Activated CD4-positive, CD25-positive, alpha-beta regulatory T cell treated with anti-CD3 and anti-CD28 coated beads, Interleukin-2, amount 50 U/mL, for 16 hours (primary cell): ENCODE measurements at regions not wholly inside any gene's neighbourhood (a gene's known extent, or its start where the extent isn't known, plus 50 kb on each side); places are given as distances from the start of the nearest gene placed in this dataset.

Experiments
- DNase-seq: peaks from one replicate; pipeline ENCODE4 v3.0.0-alpha.2; 2020; ENCODE audit warnings: low read depth, low spot score

DNA sequence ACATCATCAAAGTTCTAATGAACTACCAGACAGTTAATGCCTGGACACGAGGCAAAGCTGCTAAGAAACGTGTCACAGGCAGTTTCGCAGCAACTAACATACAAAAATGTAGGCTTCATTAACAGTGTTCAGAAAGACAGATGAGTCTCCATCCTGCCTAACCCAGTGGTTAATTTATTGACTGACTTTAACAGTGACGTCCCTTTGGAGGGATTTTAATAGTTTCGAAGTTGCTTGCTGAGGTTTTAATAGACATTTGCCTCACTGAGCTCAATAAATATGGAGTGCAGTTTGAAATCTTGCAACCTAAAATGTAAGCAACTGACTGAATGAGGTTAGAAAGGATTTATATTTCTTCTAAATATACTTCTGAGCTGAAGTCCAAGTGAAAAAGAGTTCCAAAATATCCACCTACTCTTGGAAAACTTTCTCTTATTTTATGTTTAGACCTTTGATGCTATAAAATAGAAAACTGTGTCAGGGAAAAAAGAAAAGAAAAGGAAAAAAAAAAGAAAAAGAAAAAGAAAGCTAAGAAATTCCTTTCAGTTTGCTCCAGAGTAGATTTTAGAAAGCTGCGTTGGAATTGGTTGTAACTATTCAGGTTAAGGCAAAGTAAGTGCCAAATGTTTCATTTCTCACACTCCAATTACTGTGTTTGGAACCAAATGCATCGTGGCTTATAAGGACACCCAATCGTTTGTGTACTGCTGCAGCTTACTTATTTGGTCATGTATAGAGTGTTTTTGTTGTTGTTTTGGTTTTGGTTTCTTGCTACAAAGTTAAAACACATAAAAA lies 2016.6 kb downstream of the MAT2B start:
- no peak for DNase-seq

DNA sequence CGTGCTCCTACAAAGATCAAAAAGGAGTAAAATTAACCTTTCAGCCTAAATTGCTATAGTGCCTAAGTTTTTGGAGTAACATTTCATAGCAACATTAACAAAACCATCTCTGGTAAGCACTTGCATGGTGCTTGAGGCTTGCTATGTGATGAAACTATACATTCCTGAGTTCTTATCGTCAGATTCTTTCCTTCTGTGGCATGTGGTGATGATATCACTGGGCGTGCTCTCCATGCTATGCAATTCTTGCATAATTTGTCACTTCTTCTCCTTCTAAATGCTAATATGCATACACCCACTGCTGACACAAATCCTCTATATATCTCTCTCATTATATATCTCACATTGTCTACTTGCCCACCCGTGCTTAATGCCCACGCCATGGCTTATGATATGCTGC lies 2019.9 kb downstream of the MAT2B start:
- no peak for DNase-seq

DNA sequence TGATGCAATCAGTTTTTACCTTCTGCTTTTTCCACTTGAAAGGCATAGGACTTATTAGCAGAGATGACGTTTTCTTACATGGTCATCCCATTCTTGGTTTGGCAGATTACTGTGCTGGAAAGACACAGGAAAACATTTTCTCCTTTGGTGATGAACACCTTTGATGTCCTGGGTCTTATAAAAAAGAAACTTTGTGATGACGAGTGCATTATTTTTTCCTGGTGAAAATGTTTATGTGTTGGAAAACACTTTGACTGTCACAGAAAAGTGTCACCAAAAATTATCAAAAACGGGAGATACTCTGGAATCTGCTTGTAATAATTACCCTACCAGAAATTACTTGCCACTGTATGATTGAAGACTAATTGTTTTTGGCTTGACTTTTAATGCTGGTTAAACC lies 2020.9 kb downstream of the MAT2B start:
- no peak for DNase-seq

DNA sequence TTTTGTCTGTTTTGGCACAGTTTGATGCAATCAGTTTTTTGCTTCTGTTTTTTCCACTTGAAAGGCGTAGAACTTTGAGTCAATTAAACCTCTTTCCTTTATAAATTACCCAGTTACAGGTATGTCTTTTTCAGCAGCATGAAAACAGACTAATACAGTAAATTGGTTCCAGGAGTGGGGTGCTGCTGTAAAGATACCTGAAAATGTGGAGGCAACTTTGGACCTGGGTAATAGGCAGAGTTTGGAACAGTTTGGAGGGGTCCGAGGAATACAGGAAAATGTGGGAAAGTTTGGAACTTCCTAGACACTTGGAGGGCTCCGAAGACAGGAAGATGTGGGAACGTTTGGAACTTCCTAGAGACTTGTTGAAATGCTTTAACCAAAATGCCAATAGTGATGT lies 2022.2 kb downstream of the MAT2B start:
- DNase-seq = no peak

DNA sequence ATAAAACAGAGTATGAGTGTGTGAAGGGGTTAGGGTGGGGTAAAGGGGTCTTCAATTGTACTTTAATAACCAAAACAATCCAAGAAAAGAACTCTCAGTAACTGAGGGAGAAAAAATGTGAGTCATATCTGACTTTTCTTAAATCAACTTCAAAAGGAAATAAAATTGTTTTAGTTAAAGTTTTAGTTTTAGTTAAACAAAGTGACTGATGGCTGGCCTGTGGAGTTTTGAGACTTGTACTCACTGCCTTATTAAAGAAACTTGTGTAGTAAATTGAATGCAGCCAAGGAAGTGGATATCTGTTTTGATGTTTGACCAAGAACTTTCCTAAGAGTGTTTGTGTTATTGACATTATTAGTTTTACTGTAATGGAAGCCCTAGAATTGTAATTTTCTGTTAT lies 2032.6 kb downstream of the MAT2B start:
- no peak for DNase-seq

DNA sequence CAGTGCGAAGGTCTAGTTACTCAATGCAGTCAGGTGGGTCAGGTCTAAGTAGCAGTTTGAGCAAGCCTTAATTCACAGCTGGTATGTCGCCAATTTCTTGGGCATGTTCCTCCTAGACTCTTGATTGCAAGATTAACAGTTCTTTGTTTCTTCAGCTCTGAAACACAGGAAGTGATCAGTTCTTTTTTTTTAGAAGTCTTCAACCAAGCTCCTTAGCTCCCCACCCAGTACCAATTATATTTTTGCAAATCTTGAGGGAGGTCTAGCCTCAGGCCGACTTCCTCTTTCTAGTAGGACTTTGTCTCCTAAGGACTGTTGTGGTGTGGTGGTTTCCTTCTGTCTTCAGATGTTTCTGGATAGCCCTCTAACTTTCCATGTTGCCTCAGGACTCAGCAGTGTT lies 2054.2 kb downstream of the MAT2B start:
- DNase-seq = no peak

DNA sequence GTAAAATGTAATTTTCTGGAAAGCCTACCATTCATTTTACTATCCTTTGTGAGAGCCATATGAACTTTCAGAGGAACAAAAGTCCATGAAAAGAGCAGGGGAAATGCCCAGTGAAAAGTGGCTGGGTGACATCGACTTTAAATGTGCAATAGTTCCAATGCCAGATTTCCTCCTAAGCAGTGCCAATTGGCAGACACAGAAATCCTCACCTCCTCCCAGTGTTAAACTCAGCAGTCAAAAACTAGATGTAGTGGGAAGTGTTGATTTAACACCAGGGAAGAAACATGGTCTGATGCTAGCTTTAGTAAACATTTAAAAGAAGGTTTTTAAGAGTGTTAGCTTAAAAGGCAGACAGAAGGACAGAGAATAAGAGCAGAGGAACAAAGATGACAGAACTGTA lies 2055.2 kb downstream of the MAT2B start:
- DNase-seq = no peak

DNA sequence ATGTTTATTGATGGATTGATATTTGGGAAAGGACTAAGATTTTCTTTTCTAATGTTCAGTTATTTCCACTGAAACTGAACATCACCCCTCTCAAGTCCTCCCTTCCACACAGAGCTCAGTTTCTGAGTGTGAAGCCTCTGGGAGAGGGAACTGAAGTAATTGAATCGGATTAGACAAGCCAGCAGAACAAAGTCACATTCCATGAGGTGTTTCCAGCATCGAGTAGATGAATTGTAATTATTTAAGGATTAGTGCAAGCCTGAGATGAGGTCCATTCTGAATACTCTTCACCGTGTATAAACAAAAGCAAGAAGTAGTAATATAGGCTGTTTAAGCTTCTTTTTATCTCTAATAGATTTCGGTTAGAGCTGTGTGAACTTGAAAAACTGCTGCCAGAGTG lies 2060.5 kb downstream of the MAT2B start:
- no peak for DNase-seq

DNA sequence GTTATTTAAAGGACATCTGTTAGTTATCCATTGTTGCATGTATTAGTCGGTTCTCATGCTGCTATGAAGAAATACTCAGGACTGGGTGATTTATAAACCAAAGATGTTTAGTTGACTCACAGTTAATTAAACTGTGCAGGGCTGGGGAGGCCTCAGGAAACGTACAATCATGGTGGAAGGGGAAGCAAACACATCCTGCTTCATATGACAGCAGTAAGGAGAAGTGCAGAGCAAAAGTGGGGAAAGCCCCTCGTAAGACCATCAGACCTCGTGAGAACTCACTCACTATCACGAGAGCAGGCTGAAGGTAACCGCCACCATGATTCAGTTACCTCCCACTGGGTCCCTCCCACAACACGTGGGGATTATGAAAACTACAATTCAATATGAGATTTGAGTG lies 2064.1 kb downstream of the MAT2B start:
- DNase-seq = no peak

DNA sequence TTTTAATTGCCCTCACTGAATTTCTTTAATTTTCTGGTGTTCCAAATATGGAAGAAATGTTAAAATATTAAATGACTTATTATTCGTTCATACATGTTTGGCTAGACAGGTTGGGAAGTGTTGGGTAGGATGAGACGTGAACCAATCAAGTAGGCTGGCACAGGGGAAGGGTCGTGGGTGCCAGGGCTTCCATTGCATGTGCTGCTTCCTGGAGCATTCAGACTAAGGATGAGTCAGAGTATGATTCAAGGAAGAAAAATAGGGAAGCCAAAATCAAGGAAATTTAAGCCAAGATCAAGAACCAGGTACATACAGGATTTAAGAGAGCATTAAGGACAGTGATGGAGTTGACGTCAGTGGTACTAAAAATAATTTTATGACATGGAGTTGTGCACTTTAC lies 2068.0 kb downstream of the MAT2B start:
- DNase-seq = no peak

DNA sequence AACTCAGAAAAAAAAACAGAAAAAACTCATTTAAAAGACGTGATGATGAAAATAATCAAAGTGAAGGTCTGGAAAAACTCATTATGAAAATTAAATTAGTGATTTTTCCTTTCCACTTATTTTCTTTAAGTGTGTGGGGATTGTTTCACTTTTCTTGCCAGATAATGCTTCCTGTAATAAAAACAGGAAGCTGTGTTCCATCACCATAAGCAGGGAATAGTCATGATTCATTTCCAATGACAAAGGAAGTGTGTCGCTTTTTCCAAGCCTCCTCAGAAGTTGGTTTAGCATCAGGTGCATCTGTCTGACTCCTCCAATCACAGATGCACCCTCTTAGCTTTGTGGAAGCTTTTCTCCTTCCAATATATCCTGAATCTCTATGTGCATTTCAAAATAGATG lies 2068.7 kb downstream of the MAT2B start:
- DNase-seq = no peak

DNA sequence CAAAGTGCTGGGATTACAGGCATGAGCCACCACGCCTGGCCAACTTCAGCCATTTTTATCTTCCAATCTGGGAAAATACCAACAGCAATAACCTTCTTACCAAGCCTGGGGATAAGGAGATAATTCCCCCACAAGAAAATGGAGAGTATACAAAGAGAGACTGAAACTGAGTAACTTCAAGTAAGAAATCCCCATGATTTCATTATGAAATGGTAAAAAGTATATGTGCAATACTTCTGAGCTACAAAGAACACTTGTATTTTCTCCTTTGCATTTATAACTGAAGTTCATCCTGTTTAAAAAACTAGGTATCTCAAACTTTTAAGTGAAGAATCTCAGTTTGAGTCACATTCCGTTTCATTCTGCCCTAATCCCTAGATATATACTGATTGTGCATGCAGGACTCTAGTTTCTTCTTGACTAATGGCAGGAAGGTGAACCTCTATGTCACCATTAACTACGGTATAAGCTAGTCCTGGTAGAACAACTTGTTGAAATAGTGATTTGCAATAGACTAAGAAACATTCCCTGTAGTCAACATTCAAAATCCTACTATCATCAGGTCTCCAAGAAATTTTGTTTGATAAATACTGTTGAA lies 2071.4 kb downstream of the MAT2B start:
- DNase-seq = no peak

DNA sequence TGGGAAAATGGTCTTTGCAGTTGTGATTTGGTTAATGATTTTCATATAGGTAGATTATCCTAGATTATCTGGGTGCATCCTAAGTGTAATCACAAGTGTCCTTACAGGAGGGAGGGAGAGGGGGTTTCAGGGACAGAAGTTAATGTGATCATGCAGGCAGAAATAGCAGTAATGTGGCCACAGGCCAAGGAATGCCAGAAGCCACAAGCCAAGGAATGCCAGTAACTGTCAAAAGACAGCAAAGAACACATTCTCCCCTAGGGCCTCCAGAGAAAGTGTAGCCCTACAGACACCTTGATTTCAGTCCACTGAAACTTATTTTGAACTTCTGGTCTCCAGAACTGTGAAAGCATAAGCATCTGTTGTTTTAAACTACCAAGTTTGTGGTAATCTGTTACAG lies 2074.5 kb downstream of the MAT2B start:
- no peak for DNase-seq

DNA sequence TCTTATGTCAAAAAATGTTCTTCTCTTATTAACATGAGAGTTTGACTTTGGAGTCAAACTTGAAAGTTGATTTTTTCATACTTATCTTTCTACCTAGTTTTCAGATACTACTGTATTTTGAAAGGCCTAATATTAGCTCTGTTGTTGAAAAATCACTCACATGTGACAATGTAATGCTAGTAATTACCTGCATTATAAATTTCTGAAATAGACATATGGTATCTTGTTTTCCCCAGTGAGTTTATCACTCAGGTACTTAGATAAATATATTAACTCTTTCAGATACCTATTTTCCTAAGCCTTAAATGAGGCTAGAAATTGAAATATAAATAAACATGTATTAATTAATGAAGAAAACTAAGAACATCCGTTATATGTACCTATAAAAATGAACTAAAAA lies 2089.3 kb downstream of the MAT2B start:
- DNase-seq = no peak

DNA sequence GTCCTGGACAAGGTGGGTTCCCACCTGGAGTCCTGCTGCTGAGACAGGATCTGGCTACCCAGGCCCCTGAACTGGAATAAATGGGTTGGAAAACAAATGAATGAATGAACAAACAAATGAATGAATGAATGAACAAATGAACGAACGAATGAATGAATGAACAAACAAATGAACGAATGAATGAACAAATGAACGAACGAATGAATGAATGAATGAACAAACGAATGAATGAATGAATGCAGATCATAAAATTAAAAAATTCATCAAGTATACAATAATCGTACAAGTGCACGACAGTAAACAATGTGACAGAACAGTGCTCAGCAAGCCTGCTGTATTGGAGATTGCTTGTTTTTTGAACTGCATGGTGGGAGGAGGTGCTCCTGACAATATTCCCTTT lies 2097.1 kb downstream of the MAT2B start:
- DNase-seq = no peak

DNA sequence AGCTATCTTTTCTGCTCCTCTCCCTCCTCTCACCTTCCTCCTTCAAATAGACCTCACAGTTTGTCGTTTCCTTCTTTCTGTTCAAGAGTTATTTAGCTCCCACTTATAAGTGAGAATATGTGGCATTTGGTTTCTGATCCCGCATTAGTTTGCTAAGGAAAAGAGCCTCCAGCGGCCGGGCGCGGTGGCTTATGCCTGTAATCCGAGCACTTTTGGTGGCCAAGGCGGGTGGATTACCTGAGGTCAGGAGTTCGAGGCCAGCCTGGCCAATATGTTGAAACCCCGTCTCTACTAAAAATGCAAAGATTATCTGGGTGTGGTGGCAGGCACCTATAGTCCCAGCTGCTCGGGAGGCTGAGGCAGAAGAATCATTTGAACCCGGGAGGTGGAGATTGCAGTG lies 2101.6 kb downstream of the MAT2B start:
- DNase-seq = no peak

DNA sequence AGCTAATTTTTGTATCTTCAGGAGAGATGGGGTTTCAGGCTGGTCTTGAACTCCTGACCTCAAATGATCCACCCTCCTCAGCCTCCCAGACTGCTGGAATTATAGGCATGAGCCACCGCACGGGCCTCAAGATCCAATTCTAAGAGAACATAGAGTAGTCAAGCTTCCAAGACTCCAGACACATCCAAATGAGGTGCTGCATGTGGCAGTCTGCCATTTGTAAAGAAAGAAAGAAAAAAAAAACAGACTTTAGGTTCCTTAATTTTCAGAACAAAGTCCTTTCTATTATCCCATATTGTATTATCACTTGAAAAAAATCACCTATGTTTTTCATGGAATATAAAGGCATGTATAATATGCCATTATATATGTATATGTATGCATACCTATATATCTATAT lies 2104.5 kb downstream of the MAT2B start:
- no peak for DNase-seq

DNA sequence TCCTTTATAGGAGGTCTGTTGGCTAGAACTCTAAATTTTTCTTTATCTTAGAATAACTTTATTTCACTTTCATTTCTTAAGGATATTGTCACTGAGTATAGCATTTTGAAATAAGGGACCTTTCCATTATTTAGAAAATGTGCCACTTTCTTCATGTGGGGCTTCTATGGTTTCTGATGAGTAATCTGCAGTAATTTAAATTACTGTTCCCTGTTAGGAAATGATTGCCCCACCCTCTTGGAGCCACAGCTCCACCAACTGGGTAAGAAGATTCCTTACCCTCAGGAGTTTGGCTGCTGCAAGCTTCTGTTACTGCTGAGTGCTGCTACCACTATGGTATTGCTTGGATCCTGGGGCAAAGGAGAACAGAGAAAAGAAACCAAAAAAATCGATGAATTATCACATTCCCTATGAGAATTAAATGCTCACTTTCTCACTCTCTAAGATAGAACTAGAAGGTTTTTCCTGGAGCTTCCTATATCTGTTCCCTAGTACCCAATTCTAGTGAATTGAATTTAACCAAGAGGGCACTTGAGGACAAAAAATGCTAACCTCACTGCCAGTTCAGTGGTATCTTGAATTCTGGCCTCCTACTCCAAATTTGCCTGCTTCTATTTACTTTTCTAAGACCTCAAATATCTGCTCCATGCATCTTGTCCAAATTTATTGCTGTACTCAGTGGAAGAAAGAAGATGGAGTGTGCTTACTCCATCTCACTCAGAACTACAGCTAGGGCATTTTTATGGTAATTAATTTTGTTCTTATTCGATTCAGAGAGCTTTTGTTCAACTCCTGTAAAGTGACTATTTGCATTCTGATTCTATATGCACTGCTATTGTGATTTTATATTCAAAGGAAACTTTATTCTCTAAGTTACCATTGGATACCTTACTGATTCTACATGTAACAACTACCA lies 2111.3 kb downstream of the MAT2B start:
- no peak for DNase-seq

DNA sequence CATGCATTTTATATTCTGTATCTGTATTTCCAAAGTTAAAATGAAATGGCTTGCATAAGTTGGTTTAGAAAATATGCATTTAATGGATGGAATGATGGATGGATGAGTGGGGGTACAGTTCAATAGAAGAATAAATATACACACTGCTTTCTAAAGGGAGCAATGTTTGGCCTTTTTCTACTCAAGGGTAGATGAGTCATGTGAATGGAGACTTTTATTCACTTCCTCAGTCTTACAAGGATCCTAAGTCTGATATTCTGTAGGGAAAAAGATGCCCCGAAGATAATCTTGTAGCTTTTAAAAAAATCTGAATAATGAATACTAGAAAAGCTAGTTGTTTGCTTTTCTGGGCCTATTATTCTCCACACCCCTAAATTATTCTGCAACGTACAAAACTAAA lies 2112.1 kb downstream of the MAT2B start:
- no peak for DNase-seq

DNA sequence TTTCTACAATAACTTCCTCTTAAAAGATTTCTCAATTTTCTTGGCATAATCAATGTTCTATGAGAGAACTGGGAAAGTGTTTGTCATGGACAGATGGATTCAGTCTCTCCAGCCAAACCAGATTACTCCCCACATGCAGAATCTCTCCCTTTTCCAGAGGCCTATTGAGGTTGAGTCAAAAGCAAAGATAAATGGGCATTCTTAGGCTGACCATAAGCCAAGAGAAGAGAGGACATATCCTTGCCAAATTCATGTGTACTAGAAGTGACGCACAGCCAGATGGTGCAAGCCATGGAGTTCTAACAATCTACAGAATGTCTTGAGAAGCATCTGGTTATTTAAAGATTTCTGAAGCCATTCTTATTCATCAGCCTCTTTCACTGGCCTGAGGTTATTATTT lies 2115.0 kb downstream of the MAT2B start:
- no peak for DNase-seq

DNA sequence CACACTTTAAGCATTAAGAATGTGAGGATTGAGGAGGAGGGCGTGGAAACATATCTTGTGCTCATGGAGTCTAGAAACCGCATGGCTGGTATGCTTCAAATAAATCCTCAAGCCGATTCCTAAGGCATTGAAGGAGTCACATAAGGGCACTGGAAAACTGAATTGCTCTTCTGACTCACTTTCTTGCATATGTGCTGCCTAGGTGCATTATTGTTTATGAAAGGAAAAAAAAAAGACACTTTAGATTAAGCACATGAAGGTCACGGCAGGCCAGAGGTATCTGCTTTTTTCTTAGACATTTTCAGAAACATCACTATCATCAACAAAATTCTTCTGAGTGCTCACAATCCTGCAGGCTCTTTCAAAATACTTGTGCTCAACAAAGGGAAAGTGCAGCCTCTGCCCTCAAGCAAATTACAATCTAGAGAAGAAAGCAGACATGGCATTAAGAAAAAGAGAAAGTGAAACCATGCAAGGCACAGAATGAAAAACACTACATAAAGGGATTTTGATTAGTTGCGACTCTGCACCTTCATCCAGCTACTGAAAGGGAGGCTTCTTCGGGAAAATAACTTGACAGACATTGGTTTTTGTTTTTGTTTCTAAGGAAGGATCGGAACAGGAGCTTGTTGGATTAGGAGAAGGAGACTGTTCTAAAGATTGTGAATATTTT lies 2117.6 kb downstream of the MAT2B start:
- no peak for DNase-seq
